ENCODE measurements at regions not wholly inside any gene's neighbourhood (a gene's known extent, or its start where the extent isn't known, plus 50 kb on each side); places are given as distances from the start of the nearest gene placed in this dataset.

DNA sequence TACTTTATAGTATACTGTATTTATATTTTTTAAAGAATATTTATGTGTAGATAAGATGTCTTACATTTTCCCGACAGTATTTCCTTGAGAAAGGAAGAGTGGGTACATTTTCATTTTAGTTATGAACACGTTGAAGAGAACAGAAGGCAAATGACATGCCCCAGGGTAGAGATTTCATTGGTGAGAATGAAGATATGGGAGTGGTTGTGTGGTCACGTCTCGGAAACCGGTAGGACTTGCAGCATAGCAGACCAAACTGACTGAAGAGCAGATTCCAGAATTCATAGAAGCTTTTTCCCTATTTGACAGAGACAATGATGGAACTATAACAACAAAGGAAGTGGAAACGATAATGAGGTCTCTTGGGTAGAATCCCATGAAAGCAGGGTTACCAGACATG is 71.7 kb downstream of the KCNJ2 start:
- Histone ChIP-seq H3K4me3 (ENCODE audit: low read length) (no peak overlapping the region), H3K9me2 (replicated peaks; ENCODE audit: low read length) (no peaks in the 10 kb centered on the region), H3K27me3 (ENCODE audit: low read length) (peaks cover 38% of the 10 kb centered on the region; the same call in 1 of the 2 replicates), H3F3A (ENCODE audit: low read length, unreplicated experiment) (no peaks in the 10 kb centered on the region), H3K79me2 (ENCODE audit: low read length) (no peaks in the 10 kb centered on the region), H3K9me3 (ENCODE audit: low read length) (no peaks in the 10 kb centered on the region), H3K4me1 (ENCODE audit: insufficient read depth, low read length) (no peaks in the 10 kb centered on the region), H3K9ac (ENCODE audit: low read length) (no peak overlapping the region), H3K27ac (ENCODE audit: low read length) (no peak overlapping the region), H3K36me3 (ENCODE audit: low read depth, low read length) (no peaks in the 10 kb centered on the region), H3K4me2 (ENCODE audit: low read length) (no peak overlapping the region), H4K20me1 (ENCODE audit: low read length) (no peaks in the 10 kb centered on the region), H2AFZ (ENCODE audit: low read length) (no peak overlapping the region)
- intact Hi-C loops (cut with micrococcal nuclease) = no loop called here
- DNase-seq (no peak), ATAC-seq (no peak)
- BruUV-seq (replicated peaks) = no TSS peak
- POLR2A ChIA-PET (ENCODE audit: unreplicated experiment) = no interaction called here
- CTCF ChIA-PET = no interaction called here
- TF ChIP-seq EZH2 (IDR thresholded peaks at IDR 0.05; ENCODE audit: low read length, unreplicated experiment) (no peak), CTCF (conservative IDR thresholded peaks at IDR 0.05; ENCODE audit: low read depth, low read length) (no peak), EZH2phosphoT487 (IDR thresholded peaks at IDR 0.05; ENCODE audit: borderline replicate concordance, low read length) (no peak)

DNA sequence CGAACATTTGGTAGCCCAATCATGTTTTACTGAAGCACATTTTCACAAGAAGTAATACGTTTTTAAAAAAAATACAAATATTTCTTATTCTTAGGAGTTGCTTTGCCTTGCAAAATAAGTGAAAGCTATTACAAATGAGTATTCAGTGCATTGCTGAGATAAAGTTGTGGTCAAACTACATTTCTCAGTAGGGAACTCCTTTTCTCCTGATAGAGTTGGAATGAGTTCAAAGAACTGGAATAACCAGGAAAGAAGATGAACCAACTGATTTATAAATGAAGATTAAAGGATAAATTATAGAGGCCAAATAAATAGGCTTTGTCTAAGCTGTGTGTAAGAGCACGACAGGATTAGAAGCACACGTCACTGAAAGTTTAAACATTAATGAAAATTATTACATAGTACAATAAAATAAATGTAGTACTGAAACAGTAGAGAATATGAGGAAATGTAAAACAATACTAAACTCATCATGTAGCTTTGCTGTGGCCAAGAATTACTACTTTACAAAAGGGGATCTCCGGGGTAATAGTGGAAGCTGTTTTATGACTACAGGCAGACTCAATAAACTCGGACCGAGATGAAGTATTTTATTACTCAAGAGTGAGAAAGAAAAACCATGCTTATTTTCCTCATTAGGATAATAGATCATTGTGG is 73.6 kb downstream of the KCNJ2 start:
- no peaks in the 10 kb centered on the region for H3F3A ChIP-seq (ENCODE audit: low read length, unreplicated experiment)
- no peaks in the 10 kb centered on the region for H3K9me3 ChIP-seq (ENCODE audit: low read length)
- intact Hi-C loops (cut with micrococcal nuclease) = no loop called here
- H3K4me3 ChIP-seq (ENCODE audit: low read length) = no peak overlapping the region
- no peak overlapping the region for H2AFZ ChIP-seq (ENCODE audit: low read length)
- no TSS peak for BruUV-seq (replicated peaks)
- no peaks in the 10 kb centered on the region for H4K20me1 ChIP-seq (ENCODE audit: low read length)
- H3K4me2 ChIP-seq (ENCODE audit: low read length) = no peak overlapping the region
- H3K27me3 ChIP-seq (ENCODE audit: low read length) = peaks cover 38% of the 10 kb centered on the region; the same call in 1 of the 2 replicates
- H3K9me2 ChIP-seq (replicated peaks; ENCODE audit: low read length) = no peaks in the 10 kb centered on the region
- POLR2A ChIA-PET (ENCODE audit: unreplicated experiment) = no interaction called here
- TF ChIP-seq CTCF (conservative IDR thresholded peaks at IDR 0.05; ENCODE audit: low read depth, low read length) (no peak), EZH2 (IDR thresholded peaks at IDR 0.05; ENCODE audit: low read length, unreplicated experiment) (no peak), EZH2phosphoT487 (IDR thresholded peaks at IDR 0.05; ENCODE audit: borderline replicate concordance, low read length) (no peak)
- H3K4me1 ChIP-seq (ENCODE audit: insufficient read depth, low read length) = no peaks in the 10 kb centered on the region
- DNase-seq (no peak), ATAC-seq (no peak)
- H3K36me3 ChIP-seq (ENCODE audit: low read depth, low read length) = no peaks in the 10 kb centered on the region
- no peaks in the 10 kb centered on the region for H3K79me2 ChIP-seq (ENCODE audit: low read length)
- no peak overlapping the region for H3K27ac ChIP-seq (ENCODE audit: low read length)
- H3K9ac ChIP-seq (ENCODE audit: low read length) = no peak overlapping the region
- CTCF ChIA-PET = interaction anchor here (0.9 kb wide), 1 partner anchor 636 kb away, joined by 4 read pairs; no protein-coding TSS in a partner anchor

DNA sequence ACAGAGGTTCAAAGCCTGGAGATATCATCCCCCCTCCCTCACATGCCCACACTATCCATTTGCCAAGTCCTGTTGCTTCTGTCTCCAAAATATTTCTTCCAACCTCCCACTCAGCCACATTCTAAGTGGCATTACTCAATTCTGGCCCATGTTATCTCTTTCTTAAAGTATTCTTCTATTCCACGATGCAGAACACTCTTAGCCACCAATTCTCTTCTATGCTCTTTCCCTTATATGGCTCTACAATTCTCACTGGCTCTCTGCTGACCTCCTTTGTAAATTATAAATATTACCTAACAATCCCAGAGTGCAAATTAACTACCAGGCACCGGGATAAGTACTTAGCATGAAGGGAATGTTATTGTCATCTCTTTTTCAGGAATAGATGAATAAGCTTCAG is 82.4 kb downstream of the KCNJ2 start:
- intact Hi-C loops (cut with micrococcal nuclease) = no loop called here
- Histone ChIP-seq H4K20me1 (ENCODE audit: low read length) (no peaks in the 10 kb centered on the region), H3K9me2 (replicated peaks; ENCODE audit: low read length) (no peaks in the 10 kb centered on the region), H3K4me2 (ENCODE audit: low read length) (no peak overlapping the region), H3K9me3 (ENCODE audit: low read length) (no peaks in the 10 kb centered on the region), H3K27ac (ENCODE audit: low read length) (no peak overlapping the region), H3K4me3 (ENCODE audit: low read length) (no peak overlapping the region), H3K9ac (ENCODE audit: low read length) (no peak overlapping the region), H3K4me1 (ENCODE audit: insufficient read depth, low read length) (no peaks in the 10 kb centered on the region), H3K36me3 (ENCODE audit: low read depth, low read length) (no peaks in the 10 kb centered on the region), H2AFZ (ENCODE audit: low read length) (no peak overlapping the region), H3K79me2 (ENCODE audit: low read length) (no peaks in the 10 kb centered on the region), H3F3A (ENCODE audit: low read length, unreplicated experiment) (no peaks in the 10 kb centered on the region), H3K27me3 (ENCODE audit: low read length) (no peaks in the 10 kb centered on the region)
- ChIA-PET CTCF (no interaction called here), POLR2A (ENCODE audit: unreplicated experiment) (no interaction called here)
- no TSS peak for BruUV-seq (replicated peaks)
- DNase-seq (no peak), ATAC-seq (no peak)
- TF ChIP-seq CTCF (conservative IDR thresholded peaks at IDR 0.05; ENCODE audit: low read depth, low read length) (no peak), EZH2phosphoT487 (IDR thresholded peaks at IDR 0.05; ENCODE audit: borderline replicate concordance, low read length) (no peak), EZH2 (IDR thresholded peaks at IDR 0.05; ENCODE audit: low read length, unreplicated experiment) (no peak)
